ENCODE measurements at regions not wholly inside any gene's neighbourhood (a gene's known extent, or its start where the extent isn't known, plus 50 kb on each side); places are given as distances from the start of the nearest gene placed in this dataset.

DNA sequence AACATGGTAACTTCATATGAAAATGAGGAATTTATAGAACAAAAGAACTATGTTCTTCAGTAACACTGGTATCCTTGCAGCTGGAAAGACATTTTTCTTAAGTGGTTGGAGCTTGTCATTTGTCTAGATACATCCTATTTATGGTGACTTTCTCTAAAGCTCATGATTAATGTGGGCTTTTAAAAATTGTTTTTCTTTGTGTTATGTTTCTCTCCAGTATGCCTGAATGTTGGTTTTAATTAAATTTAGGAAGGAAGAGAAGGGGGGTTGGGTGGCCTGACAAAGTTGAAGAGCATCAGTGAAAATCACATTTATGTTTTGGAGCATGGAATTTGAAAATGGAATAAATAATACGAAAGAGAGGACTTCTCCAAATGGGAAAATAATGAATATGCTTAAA lies 457.1 kb upstream of the ETAA1 start:
- DNase-seq: no peak

DNA sequence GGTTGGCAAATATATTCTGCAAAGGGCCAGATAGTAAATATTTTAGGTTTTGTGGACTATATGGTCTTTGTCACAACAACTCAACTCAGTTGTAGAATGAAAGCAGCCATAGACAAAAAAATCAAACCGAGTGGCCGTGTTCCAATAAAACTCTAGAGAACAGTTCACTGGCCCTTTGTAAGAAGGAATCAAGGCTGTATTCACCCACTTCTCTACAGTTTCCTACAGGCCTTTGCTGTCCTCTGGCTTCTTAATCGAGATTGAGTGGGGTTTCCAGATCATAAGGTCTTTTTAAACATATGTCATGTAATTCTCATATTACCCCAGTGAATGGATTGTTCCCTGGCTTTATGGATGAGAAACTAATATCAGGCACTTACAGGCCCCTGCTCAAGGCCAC lies 448.9 kb upstream of the ETAA1 start:
- DNase-seq: peak in 2 of 58 donors; percentile 4 to 15

DNA sequence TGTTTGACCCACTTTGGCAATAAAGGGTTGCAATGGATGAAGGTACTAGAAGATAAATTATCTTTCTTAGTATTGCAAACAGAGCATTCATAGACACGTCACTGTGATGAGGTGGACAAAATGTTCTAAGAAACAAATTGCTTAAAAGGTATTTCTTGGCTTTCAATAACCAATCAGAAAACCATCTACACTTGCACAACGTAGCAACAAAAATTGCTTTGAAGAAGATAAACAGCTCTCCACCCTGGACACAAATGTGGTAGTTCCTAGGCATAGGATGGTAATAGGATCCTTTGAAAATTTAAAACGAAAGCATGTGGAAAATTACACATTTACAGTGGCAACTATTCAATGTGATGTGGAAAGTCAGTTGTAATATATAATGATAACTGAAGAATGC lies 439.9 kb upstream of the ETAA1 start:
- DNase-seq: no peak

DNA sequence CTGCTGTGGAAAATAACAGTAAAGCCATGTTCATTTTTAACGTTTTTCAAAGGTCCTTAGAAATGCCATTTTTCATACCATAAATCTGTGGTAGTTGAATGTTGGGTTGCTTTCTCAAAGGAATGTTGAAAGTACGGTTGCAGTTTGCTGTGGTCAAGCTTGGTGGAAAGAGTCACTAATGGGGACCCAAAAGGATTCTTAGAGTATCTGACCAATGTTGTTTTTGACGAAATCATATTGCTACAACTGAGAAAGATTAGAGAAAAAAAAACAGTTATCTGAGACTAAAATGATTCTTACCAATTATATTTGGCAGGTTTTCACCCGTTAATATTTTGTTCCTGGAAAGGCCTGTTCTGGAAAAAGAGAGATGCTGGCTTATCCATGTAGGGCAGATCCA lies 439.5 kb upstream of the ETAA1 start:
- no peak for DNase-seq

DNA sequence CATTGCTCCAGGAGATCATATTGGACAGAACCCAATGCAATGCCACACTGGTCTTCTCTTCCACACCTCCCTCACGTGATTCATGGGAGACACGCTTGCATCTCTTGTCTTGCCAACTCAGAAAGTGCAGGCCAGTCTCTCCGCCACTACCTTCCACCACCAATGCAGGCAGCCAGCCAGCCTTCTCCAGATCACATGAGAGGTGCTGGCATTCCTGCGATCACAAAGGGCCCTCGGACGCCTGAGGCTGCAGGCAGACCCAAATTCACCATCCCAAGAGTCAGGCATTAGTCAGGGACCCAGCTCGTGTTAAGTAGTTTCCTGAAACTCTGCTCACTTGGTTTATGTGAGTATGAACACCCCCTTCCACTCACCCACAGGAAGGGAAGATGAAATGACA lies 437.0 kb upstream of the ETAA1 start:
- no peak for DNase-seq

DNA sequence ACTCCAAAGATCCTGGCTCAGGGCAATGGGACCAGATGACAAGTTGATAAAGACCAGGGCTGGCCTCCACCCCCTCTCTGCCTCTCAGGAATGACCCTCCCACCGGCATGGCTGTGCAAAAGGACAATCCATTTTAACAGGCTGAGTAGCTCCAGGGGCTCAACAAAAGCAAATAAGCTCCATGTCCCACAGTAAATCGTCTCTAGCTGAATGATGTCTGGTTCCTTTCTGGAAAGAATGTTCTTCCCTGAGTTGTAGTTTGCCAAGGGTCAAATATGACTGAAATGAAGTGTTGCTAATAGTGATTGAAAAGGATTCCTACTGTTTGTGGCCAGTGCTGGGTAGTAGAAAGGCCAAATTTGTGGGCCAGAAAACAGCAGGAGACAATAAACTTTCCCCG lies 434.4 kb upstream of the ETAA1 start:
- no peak for DNase-seq

DNA sequence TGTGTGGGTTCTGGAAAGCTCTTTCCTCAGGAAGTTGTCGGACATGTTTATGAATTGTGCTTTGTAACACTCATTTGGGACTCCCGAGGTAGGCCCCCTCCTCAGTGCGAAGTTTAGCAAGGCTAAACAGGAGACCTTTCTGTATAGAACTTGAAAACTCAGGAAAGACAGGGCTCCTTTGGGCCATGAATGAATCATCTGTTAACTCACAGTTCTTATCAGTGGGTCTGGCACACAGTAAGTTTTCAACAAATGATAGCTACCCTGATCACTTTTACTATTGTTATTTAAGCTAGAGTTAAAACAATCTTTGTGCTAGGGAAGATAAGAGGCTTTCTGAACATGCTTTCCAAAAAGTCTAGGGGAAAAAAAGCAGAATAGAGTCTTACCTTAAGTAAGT lies 430.5 kb upstream of the ETAA1 start:
- DNase-seq: no peak

DNA sequence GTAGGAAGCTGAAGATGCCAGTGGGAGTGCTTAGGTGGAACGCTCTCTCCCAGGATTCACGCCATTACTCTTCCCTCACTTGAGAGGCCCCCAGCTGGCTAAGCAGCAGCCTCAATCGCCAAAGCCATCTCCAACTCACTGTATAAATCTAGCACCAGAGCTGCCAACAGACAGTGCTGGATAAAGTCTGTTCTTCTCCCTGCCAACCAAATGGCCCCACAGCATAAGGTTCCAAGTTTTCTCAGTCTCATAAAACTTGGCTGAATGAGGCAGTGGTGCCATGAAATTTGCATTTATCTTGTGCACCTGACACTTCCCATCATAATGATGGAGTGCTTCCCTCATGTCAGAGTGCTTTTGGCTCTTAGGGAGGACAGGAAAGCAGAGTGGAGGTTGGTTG lies 428.2 kb upstream of the ETAA1 start:
- DNase-seq: no peak

DNA sequence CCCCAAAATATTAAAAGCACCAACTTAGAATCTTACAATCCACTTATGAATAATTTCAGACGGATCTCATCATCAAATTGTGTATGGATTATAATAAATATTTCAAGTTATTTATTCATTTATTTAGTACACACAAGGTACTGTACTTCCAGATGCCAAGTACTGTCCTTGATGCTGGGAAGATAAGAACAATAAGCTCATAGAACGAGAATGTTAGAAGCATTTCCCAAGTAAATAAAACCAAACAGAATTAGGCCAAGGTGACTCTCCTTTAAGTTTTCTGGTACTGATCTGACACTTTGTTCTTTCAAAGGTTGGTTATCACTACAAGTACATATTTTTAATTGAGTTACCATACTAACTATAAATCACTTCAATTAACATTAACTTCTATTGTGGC lies 416.1 kb upstream of the ETAA1 start:
- DNase-seq: no peak

DNA sequence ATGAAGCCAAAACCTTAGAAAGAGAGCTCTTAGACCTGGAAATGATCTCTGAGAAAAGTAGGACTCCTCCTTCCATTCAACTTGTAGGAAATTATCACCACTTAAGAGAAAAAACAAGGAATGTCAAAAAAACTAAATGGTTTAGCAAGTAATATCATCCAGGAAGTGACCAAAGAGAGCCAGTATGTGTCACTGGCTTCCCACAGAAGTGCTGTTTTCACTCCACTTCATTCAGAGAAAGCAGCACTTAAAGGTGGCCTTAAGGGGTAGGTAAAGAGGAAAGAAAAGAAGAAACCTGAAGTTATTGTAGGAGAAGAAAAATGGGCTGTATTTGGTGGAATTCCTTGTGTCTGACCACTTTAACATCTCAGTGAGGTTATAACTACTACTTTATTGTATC lies 414.4 kb upstream of the ETAA1 start:
- DNase-seq: no peak

DNA sequence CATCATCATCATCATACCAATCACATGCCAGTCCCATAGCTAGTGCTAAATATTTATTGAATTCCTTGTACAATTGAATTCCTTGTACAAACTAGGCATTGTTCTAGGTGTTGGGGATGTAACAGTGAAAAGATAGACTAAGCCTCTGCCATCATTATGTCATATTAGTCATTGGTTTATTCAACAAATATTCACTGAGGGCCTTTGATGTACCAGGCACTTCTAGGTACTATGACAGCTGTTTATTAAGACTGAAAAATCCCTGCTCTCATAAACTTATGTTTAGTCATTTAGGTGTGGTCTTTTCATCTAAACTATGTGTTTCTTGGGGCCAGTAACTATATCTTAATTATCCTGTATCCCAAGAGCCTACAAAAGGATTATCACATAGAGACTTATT lies 412.3 kb upstream of the ETAA1 start:
- no peak for DNase-seq

DNA sequence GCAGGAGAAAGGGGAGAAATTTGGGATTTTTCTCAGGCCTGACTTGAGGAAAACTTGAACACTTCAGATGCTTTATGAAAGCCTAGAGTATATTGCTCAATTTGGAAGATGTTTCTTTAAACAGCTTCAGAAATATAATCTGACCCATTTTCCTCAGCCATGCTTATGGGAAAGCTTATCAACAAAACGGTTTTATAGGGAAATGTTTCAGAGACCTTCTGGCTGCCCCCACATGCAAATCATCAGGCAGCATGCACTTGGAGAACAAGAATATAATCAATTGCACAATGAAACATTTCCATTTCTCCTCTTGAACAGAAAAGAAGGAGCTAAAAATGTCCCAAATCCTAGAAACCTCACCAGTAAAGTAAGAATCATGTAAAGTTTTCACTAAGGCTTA lies 411.2 kb upstream of the ETAA1 start:
- DNase-seq: no peak

DNA sequence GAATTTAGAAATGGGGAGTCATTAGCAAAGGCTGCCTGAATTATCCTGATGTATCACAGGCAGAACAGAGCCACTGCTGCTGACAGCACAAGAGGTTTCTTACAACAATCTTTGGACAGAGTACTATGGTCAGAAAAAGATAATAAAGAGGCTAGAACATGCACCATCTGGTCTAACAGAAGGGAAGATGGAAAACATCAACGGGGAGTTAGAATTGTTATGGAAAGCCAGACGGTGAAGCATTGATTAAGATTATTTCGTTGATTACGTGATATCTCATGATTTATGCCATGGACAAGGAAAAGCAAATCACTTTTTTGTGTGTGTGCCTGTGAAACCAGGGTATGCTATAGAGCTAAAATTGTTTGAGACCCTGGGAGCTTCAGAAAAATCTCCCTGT lies 409.4 kb upstream of the ETAA1 start:
- no peak for DNase-seq

DNA sequence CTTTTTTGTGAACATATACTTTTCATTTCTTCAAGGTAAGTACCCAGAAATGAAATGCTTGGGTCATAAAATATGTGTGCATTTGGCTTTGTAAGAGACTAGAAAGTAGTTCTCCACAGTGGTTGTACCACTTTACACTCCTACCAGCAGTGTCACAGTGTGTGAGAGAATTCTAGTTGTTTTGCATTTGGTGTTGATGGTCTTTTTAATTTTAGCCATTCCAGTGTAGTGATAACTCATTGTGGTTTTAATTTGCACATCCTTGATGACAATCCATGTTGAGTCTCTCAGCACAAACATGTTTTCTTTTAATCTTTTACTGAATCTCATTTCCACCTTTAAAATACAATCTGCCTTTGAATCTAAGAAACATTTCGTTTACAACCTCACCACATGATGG lies 402.5 kb upstream of the ETAA1 start:
- DNase-seq: no peak

DNA sequence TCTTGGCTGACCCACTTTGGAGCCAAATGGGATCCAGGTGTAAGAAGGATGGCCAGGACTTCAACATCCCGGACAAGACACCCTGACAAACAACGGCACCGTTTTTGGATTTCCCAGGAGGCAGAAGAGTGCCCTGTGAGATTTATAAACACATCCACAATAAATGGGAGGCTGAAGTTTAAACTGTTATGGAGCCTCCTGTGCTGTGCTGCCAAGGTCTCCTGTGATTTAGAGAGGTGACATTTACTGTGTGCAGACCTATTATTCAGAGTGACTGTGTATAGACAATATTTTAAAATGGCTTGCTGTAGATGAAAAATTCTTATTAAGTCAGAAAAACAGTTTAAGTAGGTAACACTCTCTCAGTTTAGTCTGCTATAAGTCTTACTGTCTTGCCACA lies 401.5 kb upstream of the ETAA1 start:
- DNase-seq: no peak

DNA sequence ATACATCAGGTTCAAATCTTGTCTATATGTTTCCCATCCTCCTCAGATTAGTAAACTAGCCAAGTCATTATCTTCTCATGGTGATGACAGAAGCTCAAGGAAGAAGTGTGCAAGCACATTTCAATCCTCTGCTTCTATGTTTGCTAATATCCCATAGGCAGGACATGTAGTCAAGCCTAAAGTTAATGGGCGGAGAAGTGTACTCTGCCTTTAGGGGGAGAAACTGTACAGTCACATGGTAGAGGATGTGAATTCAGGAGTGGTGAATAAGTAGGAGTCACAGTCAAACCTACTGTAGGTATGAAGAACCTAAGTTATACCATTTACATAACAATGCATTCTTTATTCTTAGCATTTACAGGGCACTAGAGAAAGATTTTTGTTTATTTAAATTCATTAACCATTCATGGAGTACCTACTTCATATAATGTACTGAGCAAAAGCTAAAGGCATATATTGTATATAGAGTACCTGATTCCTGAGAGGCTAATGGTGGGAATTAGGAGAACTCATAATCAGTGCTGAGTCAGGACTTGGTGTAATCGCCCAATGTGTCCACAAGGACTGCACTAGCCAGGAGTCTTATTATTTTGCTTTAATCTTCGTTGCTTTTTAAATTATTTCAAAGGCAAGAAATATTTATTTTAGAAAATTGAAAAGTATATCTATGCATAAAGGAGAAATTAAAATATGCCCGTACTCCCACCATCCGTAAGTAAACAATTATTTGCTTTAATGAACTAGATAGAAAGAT lies 394.3 kb upstream of the ETAA1 start:
- DNase-seq: no peak

DNA sequence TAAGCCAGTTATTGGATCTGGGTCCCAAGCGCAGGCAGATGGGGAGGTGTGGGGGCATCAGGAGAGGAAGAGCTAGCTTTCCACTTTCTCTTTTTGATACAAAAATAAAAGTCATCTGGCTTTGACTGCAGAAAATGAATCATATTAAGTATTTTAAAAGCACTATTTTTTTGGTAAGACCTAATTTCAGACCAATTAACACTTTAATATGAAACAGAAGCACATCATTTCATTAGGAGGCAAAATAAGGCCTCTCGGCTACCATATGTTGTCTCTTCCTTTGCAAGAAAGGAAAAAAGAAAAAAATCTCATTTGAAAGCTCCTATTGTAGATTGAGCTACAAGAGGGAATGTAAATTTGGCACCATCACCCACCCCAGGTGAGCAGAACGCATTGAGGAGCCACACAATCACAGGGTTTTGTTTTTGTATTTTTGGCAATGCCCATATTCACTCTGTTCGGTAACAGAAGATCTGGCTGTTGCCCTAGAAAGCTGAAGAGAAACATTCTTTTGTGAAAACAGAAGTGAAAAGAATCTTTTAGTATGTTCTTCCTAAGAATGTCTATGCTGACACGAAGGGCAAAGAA lies 390.7 kb upstream of the ETAA1 start:
- DNase-seq: no peak

DNA sequence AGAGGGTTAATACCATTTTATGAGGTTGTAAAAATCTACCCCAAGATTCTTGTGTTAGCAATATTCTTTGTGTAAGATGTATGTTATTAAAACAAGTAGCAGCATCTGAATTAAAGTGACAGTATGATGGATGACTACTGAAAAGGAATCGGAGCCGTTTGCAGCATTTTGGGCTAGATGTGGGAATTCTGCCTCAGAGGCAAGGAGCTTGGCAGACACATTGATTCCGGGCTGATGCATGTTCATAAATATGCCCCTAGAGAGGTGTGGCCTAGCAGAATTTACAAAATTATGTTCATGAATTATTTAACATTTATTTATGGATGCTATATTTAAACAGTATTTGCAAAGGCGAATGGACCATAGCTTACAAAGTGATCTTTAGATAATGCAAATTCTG lies 389.0 kb upstream of the ETAA1 start:
- no peak for DNase-seq

DNA sequence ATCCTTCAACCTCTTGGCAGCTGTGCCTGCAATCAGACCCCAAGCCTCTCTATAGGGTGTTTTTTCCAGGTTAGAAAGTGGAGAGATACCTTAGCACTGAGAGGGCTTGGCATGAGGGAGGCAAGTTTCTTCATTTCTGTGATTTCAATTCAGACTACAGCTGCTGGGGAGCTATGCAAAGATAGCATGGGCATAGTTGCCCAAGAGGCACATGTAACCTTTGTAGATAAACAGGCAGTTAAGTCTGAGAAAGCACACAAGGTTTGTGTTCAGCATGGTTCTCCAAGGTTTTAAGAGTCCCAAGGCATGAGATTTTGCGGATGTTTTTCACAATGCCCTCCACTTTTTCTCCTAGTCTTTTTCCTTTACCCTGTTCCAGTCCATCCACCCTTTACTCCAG lies 385.0 kb upstream of the ETAA1 start:
- no peak for DNase-seq

DNA sequence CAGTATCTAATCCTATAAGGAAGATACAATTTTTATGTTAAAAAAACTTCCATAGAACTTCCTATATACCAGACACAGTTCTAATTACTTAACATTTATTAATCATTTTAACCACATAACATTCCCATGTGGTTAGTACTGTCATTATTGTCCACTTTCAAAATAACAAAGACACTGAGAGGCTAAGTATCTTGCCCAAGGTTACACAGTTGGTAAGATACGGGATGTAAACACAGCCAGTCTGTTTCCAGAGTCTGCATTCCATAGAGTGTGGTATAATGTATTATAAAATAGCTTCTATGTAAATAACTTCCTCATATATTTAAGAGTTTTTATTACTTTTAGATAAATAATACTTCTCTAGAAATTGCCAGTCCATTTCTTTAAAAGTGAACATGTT lies 383.3 kb upstream of the ETAA1 start:
- no peak for DNase-seq

DNA sequence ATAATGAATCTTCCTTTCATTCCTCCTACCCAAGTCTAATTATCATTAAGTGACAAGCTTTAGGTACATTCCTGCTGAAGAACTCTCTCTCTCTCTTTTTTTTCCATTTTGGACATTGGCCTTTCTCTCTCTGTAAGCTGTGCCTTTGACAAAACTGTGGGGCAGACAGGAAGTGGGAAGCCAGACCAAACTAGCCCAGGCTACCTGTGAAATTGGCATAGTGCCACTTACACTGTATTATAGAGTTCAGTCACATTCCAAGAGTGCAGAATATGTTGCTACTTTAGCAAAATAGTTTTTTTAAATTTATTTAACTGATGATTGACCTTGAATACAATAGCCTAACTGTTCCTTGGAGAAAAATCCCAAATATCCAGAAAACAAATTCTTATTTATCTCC lies 381.5 kb upstream of the ETAA1 start:
- no peak for DNase-seq

DNA sequence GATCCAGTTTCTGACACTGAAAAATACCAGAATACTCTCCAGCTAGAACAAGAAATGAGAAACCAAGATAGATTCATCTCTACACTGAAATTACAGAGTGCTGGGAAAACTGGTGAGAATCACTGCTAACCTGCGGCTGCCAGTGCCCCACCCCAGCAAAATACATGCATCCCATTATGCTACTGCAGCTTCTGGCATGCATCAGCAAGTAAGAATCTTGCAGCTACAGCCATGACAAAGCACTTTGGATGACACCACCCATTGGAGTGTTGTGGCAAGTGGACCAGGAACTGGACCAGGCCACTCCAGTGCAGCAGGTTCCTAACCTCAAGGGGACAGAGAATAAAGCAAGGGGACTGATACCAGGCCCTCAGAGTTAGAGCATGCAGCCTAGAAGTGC lies 378.8 kb upstream of the ETAA1 start:
- no peak for DNase-seq

DNA sequence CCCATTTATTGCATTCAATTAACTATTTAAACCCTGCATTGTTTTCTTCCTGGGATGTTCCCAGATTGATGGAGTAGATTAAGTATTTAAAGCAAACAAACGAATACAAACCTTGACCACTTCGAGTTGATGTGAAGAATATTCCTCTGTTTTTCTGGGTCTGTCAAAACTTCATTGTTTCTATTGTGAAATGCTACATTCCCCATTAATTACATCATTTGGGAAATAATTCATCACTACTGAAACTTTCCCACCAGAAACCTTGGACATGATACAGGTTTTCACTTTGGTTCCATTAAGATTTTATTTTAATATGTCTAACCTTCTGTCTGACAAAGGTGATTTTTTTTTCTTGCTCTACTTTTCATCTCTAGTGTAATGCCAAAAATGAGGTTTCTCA lies 365.1 kb upstream of the ETAA1 start:
- DNase-seq: no peak

DNA sequence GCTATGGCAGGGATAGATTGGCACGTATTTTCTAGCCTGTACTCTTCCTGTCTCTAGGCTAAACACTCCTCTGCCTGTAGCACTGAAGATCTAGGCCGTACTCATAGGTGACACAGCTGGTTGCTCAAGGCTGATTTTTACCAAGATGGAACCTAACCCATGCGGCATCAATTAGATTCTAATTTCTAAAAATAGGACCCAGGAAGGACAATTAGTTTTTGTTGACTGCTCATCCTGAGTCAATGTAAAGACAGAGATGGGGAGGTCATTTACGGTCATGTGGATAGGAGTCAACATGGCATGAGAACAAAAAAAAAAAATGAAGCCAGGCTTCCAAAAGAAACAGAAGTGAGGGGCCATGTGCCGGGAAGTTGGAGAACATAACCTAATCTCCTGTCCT lies 360.7 kb upstream of the ETAA1 start:
- no peak for DNase-seq
